HG02759 (cell line): ENCODE measurements at regions not wholly inside any gene's neighbourhood (a gene's known extent, or its start where the extent isn't known, plus 50 kb on each side); places are given as distances from the start of the nearest gene placed in this dataset.
"Not testable (repeated sequence)": the region's sequence is repeated elsewhere in the genome, so short reads cannot be mapped to it uniquely, and the experiment has no call there.

ENCODE experiments used
- ATAC-seq: cut with Tn5 transposase; IDR thresholded peaks from one replicate; pipeline ENCODE4 v1.9.1; 2021; ENCODE audit warnings: mild to moderate bottlenecking, moderate library complexity; ENCODE audit not compliant: unreplicated experiment

GRCh38 chr5:74406844-74407243, 233.7 kb downstream of the ENC1 start:
- ATAC-seq: no peak

GRCh38 chr5:74405593-74405992, 234.9 kb downstream of the ENC1 start:
- no peak for ATAC-seq

- no peak for ATAC-seq
These were observed 235.7 kb downstream of the ENC1 start for GRCh38 chr5:74404574-74405508.

DNA sequence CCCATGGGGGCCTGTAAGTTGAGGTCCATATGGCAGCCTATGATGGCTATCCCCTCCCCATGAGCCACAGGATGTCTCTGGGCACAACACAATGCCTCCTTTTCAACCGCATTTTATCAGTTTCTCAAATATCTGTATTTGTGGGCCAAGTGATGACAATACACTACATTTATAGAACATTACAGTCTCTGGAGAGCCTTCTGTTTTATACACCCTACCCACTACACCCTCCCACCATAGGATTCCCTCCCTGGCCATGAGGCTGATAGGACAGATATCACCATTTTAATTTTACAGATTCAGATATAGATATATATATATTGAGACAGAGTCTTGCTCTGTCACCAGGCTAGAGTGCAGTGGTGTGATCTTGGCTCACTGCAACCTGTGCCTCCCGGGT, 236.8 kb downstream of the ENC1 start:
- ATAC-seq: no peak

DNA sequence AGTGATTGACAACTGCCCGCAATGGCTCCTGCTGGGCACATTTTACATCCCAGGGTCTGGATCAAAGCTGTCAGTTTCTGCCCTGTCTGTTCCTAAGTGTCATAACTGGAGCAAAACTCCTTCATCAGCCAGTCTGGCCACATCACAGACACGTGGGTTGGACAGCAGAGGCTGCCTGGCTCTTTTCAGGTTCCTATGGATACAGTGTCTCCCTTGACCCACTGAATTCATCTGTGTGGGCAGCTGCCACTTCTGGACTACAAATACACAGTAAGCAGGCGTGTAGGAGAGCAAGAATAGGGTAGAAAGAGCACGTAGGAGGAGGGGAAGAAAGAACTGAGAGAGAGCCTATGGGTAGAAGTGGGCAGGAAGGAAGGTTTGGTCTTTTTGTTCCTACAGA, 238.0 kb downstream of the ENC1 start:
- no peak for ATAC-seq

- no peak for ATAC-seq
These were observed 238.6 kb downstream of the ENC1 start for GRCh38 chr5:74401946-74402320.

GRCh38 chr5:74401281-74401945, 239.1 kb downstream of the ENC1 start:
- no peak for ATAC-seq

- ATAC-seq: no peak
These were observed 240.5 kb downstream of the ENC1 start for GRCh38 chr5:74400067-74400466.

DNA sequence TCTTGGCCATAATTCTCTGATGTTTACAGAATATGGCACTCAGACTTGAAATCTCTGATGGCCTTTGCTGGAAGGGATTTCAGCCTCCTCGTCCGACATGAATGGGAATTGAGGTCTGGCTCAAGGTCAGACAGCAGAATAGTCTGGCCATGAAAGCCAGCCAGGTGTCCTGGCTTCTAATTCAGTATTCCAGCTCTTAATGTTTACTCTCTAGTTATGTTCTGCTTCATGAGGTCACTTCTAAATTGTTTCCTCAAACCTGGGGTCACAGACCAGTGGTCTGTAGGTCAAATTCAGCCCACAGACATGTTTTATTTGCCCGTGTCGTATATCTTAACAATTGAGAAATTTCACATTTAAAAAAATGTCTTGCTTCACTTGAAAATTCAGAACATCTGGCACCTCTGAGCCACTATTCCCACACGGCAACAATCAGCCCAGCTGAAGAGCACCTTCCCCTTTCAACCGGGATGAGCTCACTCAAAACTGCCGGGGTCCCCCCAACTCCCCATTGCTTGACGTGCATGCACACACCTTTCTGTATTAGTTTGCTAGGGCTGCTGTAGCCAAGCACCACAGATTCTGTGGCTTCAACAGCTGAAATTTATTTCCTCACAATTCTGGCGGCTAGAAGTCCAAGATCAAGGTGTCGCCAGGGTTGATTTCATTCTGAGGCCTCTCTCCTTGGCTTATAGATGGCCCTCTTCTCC, 243.5 kb downstream of the ENC1 start:
- ATAC-seq: no peak

DNA sequence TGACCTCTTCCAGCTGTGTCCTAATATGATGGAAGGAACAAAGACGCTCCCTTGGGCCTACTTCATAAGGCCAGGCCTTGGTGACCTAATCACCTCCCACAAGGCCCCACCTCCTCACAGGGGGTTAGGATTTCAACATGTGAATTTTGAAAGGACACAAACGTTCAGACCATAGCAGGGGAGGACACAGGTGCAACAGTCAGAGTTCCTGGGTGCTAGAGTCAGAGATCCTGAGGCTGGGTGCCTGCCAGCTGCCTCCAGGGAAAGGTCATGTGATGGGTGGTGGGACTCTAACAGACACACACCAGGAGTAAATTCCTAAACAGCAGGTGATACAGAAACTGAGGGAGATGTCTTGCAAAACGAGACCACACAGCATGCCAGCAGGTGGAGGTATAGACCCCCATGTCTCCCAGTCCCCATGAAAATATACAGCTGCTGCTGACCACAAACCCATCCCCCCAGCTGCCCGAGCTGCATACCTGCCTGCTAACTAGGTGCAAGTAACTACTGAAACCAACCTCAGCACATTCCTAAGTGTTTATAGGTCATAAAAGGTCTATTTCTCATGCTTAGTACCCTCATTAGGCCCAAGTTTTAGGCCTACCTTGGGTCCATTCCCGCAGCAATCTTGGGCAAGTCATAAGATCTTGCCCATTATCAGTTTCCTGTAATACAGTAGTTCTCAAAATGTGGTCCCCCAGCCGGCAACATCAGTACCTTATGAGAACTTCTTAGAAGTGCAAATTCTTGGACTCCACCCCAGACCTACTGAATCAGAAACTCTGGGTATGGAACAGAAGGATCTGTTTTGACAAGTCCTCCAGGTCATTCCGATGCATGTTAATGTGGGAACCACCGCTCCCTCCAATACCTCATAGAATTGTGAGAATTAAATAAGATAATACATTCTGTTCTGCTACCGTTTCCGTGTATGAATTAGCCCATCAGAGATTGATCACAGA, 245.3 kb downstream of the ENC1 start:
- no peak for ATAC-seq

GRCh38 chr5:74394528-74394915, 246.0 kb downstream of the ENC1 start:
- ATAC-seq: no peak

DNA sequence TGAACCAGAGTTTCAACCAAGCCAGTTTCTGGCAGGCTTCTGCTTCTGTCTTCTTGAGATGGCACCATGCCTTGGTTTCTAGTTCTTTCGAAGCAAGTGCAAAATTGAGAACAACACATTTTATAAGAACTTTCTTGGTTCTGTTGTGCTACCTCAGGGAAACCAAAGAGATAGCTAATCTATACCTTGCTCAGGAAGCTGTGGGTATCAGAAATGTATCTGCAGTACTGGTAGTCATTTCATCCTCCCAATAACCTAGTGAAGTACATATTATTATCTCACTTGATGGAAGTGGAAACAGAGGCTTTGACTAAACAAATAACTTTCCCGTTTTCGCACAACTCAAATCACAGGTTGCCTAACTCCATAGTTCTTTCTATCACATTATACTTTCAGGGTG, 246.6 kb downstream of the ENC1 start:
- no peak for ATAC-seq

DNA sequence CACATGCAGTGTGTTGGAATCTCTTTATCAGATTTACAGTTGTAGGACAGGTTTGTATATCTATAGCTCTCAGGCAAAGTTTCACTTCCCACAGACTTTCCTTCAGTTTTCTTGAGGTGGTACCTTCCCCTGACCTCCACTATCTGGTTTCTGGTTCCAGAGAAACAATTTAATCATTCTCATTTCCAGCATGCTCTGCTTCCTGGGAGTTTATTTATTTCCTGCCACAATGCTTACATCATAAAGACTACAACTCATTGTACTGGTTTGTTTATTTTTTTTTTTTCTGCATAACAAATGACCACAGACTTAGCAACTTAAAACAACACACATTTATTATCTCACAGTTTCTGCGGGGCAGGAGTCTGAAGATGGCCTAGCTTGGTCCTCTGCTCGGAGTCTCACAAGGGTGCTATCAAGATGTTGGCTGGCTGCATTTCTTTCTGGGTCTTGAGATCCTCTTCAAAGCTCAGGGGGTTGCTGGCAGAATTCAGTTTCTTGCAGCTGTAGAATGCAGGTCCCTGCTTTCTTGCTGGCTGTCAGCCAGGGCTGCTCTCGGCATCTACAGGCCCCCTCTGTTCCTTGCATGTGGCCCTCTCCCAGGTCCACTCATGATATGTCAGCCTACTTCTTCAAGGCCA, 247.7 kb downstream of the ENC1 start:
- ATAC-seq: no peak

DNA sequence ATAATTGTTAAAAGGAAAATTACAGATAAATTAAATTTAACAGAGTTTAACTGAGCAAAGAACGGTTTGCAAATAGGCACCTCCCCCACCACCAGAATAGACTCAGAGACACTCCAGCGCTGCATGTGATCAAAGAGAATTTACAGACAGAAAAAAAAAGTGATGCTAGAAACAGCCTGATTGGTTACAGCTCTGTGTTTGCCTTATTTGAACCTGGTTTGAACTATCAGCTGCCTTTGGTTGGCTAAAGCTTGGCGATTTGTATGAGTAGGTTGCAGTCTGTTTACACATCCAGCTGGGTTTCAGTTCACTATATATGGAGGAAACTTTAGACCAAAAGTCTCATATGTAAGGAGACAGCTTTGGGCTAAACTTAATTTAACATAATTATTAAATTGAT, 249.1 kb downstream of the ENC1 start:
- ATAC-seq: no peak

- no peak for ATAC-seq
These were observed 249.7 kb downstream of the ENC1 start for GRCh38 chr5:74390822-74391221.

GRCh38 chr5:74390306-74390637, 250.3 kb downstream of the ENC1 start:
- no peak for ATAC-seq

DNA sequence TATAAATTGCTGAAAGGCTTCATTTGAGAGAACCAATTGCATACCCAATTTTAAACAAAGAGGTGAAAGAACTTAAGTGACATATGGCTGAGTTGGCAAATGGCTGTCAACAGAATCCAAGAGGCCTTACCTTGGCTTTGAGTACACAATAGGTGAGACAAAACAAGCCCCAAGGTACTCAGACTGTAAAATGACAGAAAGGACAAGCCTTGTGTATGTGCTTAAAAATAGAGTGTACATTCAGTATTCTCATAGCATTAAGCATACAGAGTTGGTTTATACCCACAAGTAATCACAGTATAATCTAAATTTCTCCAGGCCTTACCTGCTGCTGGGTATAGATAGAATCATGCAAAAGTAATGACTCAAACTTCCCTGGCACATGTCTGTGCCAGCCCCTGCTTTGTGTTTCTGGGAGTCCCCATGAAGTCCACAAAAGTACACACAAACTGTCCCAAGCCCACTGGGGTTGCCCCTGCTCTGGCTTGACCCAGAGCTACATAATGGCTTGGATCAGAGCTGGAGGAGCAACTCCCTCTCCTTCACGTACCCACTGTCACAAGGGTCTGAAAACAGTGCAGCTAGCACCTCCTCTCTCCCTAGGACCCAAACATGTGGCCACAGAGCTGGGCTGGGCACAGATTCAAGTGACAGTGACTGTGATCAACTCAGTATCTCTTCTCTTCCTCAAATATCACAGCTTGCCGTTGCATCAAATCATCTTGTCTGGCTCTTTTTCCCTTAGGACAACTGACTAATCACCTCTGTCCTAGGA, 250.8 kb downstream of the ENC1 start:
- no peak for ATAC-seq

- ATAC-seq: not testable (repeated sequence)
These were observed 252.1 kb downstream of the ENC1 start for GRCh38 chr5:74388411-74388810.

GRCh38 chr5:74386571-74387334, 253.8 kb downstream of the ENC1 start:
- ATAC-seq: no peak
